HEK293T (cell line): ENCODE measurements at regions not wholly inside any gene's neighbourhood (a gene's known extent, or its start where the extent isn't known, plus 50 kb on each side); places are given as distances from the start of the nearest gene placed in this dataset.

ENCODE experiments used
- BHLHE40 ChIP-seq: fragments of 450-650 bp; IDR thresholded peaks from 2 replicates; pipeline ENCODE4 v1.6.1; 2016; ENCODE audit warnings: mild to moderate bottlenecking, moderate library complexity, borderline replicate concordance
- ELF4 ChIP-seq: fragments of 450-650 bp; IDR thresholded peaks from 2 replicates; pipeline ENCODE4 v1.6.1; 2017; ENCODE audit warnings: antibody characterized with exemption
- FOXA1 ChIP-seq: fragments of 450-650 bp; IDR thresholded peaks from 2 replicates; pipeline ENCODE4 v1.6.1; 2016; ENCODE audit warnings: mild to moderate bottlenecking
- FOXM1 ChIP-seq: fragments of 450-650 bp; IDR thresholded peaks from 2 replicates; pipeline ENCODE4 v1.6.1; 2017; ENCODE audit warnings: mild to moderate bottlenecking, borderline replicate concordance
- L3MBTL2 ChIP-seq: fragments of 450-650 bp; conservative IDR thresholded peaks from 2 replicates; pipeline ENCODE4 v1.6.1; 2016; ENCODE audit warnings: mild to moderate bottlenecking
- NFRKB ChIP-seq: fragments of 450-650 bp; IDR thresholded peaks from 2 replicates; pipeline ENCODE4 v1.6.1; 2016; ENCODE audit warnings: mild to moderate bottlenecking, moderate library complexity
- PKNOX1 ChIP-seq: fragments of 450-650 bp; IDR thresholded peaks from 2 replicates; pipeline ENCODE4 v1.6.1; 2016
- SP1 ChIP-seq: fragments of 450-650 bp; IDR thresholded peaks from 2 replicates; pipeline ENCODE4 v1.6.1; 2017
- SUZ12 ChIP-seq: fragments of 450-650 bp; IDR thresholded peaks from 2 replicates; pipeline ENCODE4 v1.6.1; 2016; ENCODE audit warnings: mild to moderate bottlenecking
- TARDBP ChIP-seq: fragments of 450-650 bp; IDR thresholded peaks from 2 replicates; pipeline ENCODE4 v1.6.1; 2016

GRCh38 chr11:106236295-106236694, 158.8 kb downstream of the AASDHPPT start:
- TF ChIP-seq PKNOX1 (no peak), SP1 (no peak), FOXM1 (no peak), ELF4 (no peak), FOXA1 (no peak), NFRKB (no peak), L3MBTL2 (no peak), TARDBP (no peak), SUZ12 (no peak), BHLHE40 (no peak)
